ENCODE measurements at regions not wholly inside any gene's neighbourhood (a gene's known extent, or its start where the extent isn't known, plus 50 kb on each side); places are given as distances from the start of the nearest gene placed in this dataset.

GRCh38 chr18:45165871-45166270, 449.4 kb upstream of the SLC14A2 start:
- TF ChIP-seq CTCF (IDR thresholded peaks at IDR 0.05) (no peak), POLR2AphosphoS5 (IDR thresholded peaks at IDR 0.05) (no peak), POLR2A (IDR thresholded peaks at IDR 0.05) (no peak)

Data from transverse colon (tissue), 4 donors.